ENCODE measurements at regions not wholly inside any gene's neighbourhood (a gene's known extent, or its start where the extent isn't known, plus 50 kb on each side); places are given as distances from the start of the nearest gene placed in this dataset.

DNA sequence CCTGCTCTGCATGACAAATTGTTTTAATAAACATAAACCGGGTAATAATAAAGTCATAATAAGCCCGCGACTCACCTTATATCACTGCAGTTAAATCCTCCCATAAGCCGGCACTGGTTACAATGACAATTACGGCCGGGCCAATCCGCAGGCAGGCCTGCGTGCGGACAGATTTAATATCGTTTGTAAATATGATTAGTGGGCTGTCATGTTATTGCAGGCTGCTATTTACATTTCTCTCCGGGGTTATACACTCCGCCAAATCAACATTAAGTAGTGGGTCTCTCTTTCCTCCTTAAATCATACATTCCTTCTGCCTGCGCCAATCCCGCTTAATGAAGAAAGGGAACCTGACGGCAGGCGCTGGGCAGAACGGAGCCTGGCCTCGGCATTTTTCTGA, 51.8 kb upstream of the LMO1 start:
- Histone ChIP-seq H3K27me3 (ENCODE audit: control insufficient read depth, extremely low read depth, insufficient read depth, low read length) (peaks cover 16% of the 10 kb centered on the region), H3K36me3 (ENCODE audit: control insufficient read depth in 2 of 2, extremely low read depth in 1 of 2, insufficient read depth in 2 of 2, low read length in 2 of 2) (no peaks in the 10 kb centered on the region), H3K79me2 (ENCODE audit: control insufficient read depth, insufficient read depth, low read length) (no peaks in the 10 kb centered on the region), H3K9me1 (ENCODE audit: control insufficient read depth, extremely low read depth, insufficient read depth, low read length) (no peaks in the 10 kb centered on the region), H3K9me3 (ENCODE audit: control insufficient read depth, low read depth, low read length) (no peaks in the 10 kb centered on the region), H2AFZ (ENCODE audit: control insufficient read depth, low read length) (no peak overlapping the region), H3K9ac (ENCODE audit: control insufficient read depth, extremely low read depth, insufficient read depth, low read length) (no peak overlapping the region), H3K4me1 (ENCODE audit: control insufficient read depth, extremely low read depth, insufficient read depth, low read length) (no peaks in the 10 kb centered on the region), H4K20me1 (ENCODE audit: control insufficient read depth, extremely low read depth, insufficient read depth, low read length) (no peaks in the 10 kb centered on the region), H3K4me3 (ENCODE audit: control insufficient read depth in 2 of 3, extremely low read depth in 1 of 3, insufficient read depth in 2 of 3, low read depth in 1 of 3, low read length in 3 of 3) (no peak overlapping the region), H3K4me2 (ENCODE audit: control insufficient read depth, extremely low read depth, insufficient read depth, low read depth, low read length) (no peak overlapping the region), H3K27ac (ENCODE audit: control insufficient read depth, insufficient read depth, low read length) (no peak overlapping the region)
- FAIRE-seq, result no peak
- TF ChIP-seq EZH2 (IDR thresholded peaks at IDR 0.05; ENCODE audit: low read length), result no peak
- TF ChIP-seq, protein P1, sequence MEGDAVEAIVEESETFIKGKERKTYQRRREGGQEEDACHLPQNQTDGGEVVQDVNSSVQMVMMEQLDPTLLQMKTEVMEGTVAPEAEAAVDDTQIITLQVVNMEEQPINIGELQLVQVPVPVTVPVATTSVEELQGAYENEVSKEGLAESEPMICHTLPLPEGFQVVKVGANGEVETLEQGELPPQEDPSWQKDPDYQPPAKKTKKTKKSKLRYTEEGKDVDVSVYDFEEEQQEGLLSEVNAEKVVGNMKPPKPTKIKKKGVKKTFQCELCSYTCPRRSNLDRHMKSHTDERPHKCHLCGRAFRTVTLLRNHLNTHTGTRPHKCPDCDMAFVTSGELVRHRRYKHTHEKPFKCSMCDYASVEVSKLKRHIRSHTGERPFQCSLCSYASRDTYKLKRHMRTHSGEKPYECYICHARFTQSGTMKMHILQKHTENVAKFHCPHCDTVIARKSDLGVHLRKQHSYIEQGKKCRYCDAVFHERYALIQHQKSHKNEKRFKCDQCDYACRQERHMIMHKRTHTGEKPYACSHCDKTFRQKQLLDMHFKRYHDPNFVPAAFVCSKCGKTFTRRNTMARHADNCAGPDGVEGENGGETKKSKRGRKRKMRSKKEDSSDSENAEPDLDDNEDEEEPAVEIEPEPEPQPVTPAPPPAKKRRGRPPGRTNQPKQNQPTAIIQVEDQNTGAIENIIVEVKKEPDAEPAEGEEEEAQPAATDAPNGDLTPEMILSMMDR (optimal IDR thresholded peaks at IDR 0.05 in 1 of 3, IDR thresholded peaks at IDR 0.05 in 1 of 3, conservative IDR thresholded peaks at IDR 0.05 in 1 of 3; ENCODE audit: extremely low read depth in 1 of 3, insufficient read depth in 2 of 3, low read length in 3 of 3), result no peak
- DNase-seq (ENCODE audit: low read depth, low spot score), result no peak
- dilution Hi-C loops (cut with MboI; ENCODE audit: extremely low pct_ligation_motif_present, low sequenced_read_pairs), result no loop called here

DNA sequence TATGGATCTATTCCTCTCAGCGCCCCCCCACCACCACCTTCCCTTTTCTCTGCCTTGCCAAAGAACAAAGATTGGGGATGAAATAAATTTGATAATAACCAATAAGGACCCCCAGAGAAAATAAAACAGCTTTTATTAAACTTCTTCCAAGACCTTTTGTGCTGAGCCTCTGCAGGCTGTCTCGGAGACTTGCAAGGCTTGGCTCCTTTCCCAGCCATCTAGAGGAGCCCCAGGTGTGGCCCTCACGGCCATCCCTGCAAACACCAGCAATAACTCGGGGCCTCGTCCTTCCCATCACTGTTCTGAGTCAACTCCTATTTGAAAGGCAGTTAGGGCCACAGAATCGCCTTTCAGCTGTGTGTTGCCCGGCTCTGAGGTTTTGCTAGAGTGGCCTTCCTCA, 51.2 kb upstream of the LMO1 start:
- peaks cover 16% of the 10 kb centered on the region for H3K27me3 ChIP-seq (ENCODE audit: control insufficient read depth, extremely low read depth, insufficient read depth, low read length)
- H3K27ac ChIP-seq (ENCODE audit: control insufficient read depth, insufficient read depth, low read length), result no peak overlapping the region

More for the DNA sequence above, 51.2 kb upstream of the LMO1 start:
- no peaks in the 10 kb centered on the region for H4K20me1 ChIP-seq (ENCODE audit: control insufficient read depth, extremely low read depth, insufficient read depth, low read length)
- no peaks in the 10 kb centered on the region for H3K4me1 ChIP-seq (ENCODE audit: control insufficient read depth, extremely low read depth, insufficient read depth, low read length)
- FAIRE-seq (no peak), DNase-seq (ENCODE audit: low read depth, low spot score) (no peak)
- no peak for TF ChIP-seq EZH2 (IDR thresholded peaks at IDR 0.05; ENCODE audit: low read length)
- TF ChIP-seq, protein P1 (optimal IDR thresholded peaks at IDR 0.05 in 1 of 3, IDR thresholded peaks at IDR 0.05 in 1 of 3, conservative IDR thresholded peaks at IDR 0.05 in 1 of 3; ENCODE audit: extremely low read depth in 1 of 3, insufficient read depth in 2 of 3, low read length in 3 of 3), result no peak
- no peak overlapping the region for H3K4me3 ChIP-seq (ENCODE audit: control insufficient read depth in 2 of 3, extremely low read depth in 1 of 3, insufficient read depth in 2 of 3, low read depth in 1 of 3, low read length in 3 of 3)
- H3K79me2 ChIP-seq (ENCODE audit: control insufficient read depth, insufficient read depth, low read length), result no peaks in the 10 kb centered on the region
- no peaks in the 10 kb centered on the region for H3K9me3 ChIP-seq (ENCODE audit: control insufficient read depth, low read depth, low read length)
- H3K9me1 ChIP-seq (ENCODE audit: control insufficient read depth, extremely low read depth, insufficient read depth, low read length), result no peaks in the 10 kb centered on the region
- H3K36me3 ChIP-seq (ENCODE audit: control insufficient read depth in 2 of 2, extremely low read depth in 1 of 2, insufficient read depth in 2 of 2, low read length in 2 of 2), result no peaks in the 10 kb centered on the region
- dilution Hi-C loops (cut with MboI; ENCODE audit: extremely low pct_ligation_motif_present, low sequenced_read_pairs), result no loop called here
- H3K4me2 ChIP-seq (ENCODE audit: control insufficient read depth, extremely low read depth, insufficient read depth, low read depth, low read length), result no peak overlapping the region
- H3K9ac ChIP-seq (ENCODE audit: control insufficient read depth, extremely low read depth, insufficient read depth, low read length), result no peak overlapping the region
- no peak overlapping the region for H2AFZ ChIP-seq (ENCODE audit: control insufficient read depth, low read length)

All from keratinocyte (primary cell).